IPS-15b (cell line): ENCODE measurements at regions not wholly inside any gene's neighbourhood (a gene's known extent, or its start where the extent isn't known, plus 50 kb on each side); places are given as distances from the start of the nearest gene placed in this dataset.
"Not testable (repeated sequence)": the region's sequence is repeated elsewhere in the genome, so short reads cannot be mapped to it uniquely, and the experiment has no call there.

Source experiments
- H3K27me3 ChIP-seq: one replicate; pipeline ENCODE4 v1.6.1; 2013; ENCODE audit warnings: low read length; ENCODE audit not compliant: control insufficient read depth, insufficient read depth
- H3K36me3 ChIP-seq: one replicate; pipeline ENCODE4 v1.6.1; 2013; ENCODE audit warnings: low read length; ENCODE audit not compliant: control insufficient read depth, insufficient read depth
- H3K4me1 ChIP-seq: one replicate; pipeline ENCODE4 v1.6.1; 2013; ENCODE audit warnings: mild to moderate bottlenecking, low read length; ENCODE audit not compliant: control insufficient read depth, insufficient read depth
- H3K4me3 ChIP-seq: one replicate; pipeline ENCODE4 v1.5.1; 2013; ENCODE audit warnings: low read depth, low read length
- H3K9ac ChIP-seq: one replicate; pipeline ENCODE4 v1.6.1; 2013; ENCODE audit warnings: low read depth, mild to moderate bottlenecking, low read length
- H3K9me3 ChIP-seq: one replicate; pipeline ENCODE4 v1.6.1; 2013; ENCODE audit warnings: mild to moderate bottlenecking, low read length; ENCODE audit not compliant: control insufficient read depth, insufficient read depth

- Histone ChIP-seq H3K27me3 (no peaks in the 10 kb centered on the region), H3K9me3 (no peaks in the 10 kb centered on the region)
Observed at GRCh38 chr18:77403969-77404535, 154.4 kb downstream of the GALR1 start.

GRCh38 chr18:77405096-77405495 is 155.4 kb downstream of the GALR1 start:
- H3K4me1 ChIP-seq: no peaks in the 10 kb centered on the region
- no peaks in the 10 kb centered on the region for H3K36me3 ChIP-seq
- no peaks in the 10 kb centered on the region for H3K9me3 ChIP-seq
- H3K4me3 ChIP-seq: no peak overlapping the region
- no peak overlapping the region for H3K9ac ChIP-seq
- H3K27me3 ChIP-seq: no peaks in the 10 kb centered on the region

More at GRCh38 chr18:77403969-77404535, 154.4 kb downstream of the GALR1 start:
- Histone ChIP-seq H3K9ac (no peak overlapping the region), H3K4me1 (no peaks in the 10 kb centered on the region), H3K4me3 (no peak overlapping the region), H3K36me3 (no peaks in the 10 kb centered on the region)

- Histone ChIP-seq H3K36me3 (no peaks in the 10 kb centered on the region), H3K4me3 (no peak overlapping the region), H3K9ac (no peak overlapping the region), H3K4me1 (no peaks in the 10 kb centered on the region), H3K9me3 (no peaks in the 10 kb centered on the region), H3K27me3 (no peaks in the 10 kb centered on the region)
Observed at GRCh38 chr18:77407733-77408132, 158.1 kb downstream of the GALR1 start.

GRCh38 chr18:77421546-77421945 is 171.9 kb downstream of the GALR1 start:
- H3K27me3 ChIP-seq, H3K9me3 ChIP-seq, H3K4me1 ChIP-seq, H3K36me3 ChIP-seq: not testable (repeated sequence)
- peak overlapping the region; percentile 58 for H3K4me3 ChIP-seq
- H3K9ac ChIP-seq: peak overlapping the region; percentile 47

- H3K9ac ChIP-seq: no peak overlapping the region
- H3K9me3 ChIP-seq: no peaks in the 10 kb centered on the region
- no peak overlapping the region for H3K4me3 ChIP-seq
- no peaks in the 10 kb centered on the region for H3K36me3 ChIP-seq
- H3K4me1 ChIP-seq: no peaks in the 10 kb centered on the region
- no peaks in the 10 kb centered on the region for H3K27me3 ChIP-seq
Observed at GRCh38 chr18:77422974-77423867, 173.6 kb downstream of the GALR1 start.

- Histone ChIP-seq H3K4me3 (no peak overlapping the region), H3K36me3 (no peaks in the 10 kb centered on the region), H3K9me3 (no peaks in the 10 kb centered on the region), H3K4me1 (peaks cover 6% of the 10 kb centered on the region), H3K27me3 (no peaks in the 10 kb centered on the region), H3K9ac (no peak overlapping the region)
Observed at GRCh38 chr18:77433076-77433475, 183.4 kb downstream of the GALR1 start.

- H3K9ac ChIP-seq: no peak overlapping the region
- no peaks in the 10 kb centered on the region for H3K36me3 ChIP-seq
- no peak overlapping the region for H3K4me3 ChIP-seq
- no peaks in the 10 kb centered on the region for H3K9me3 ChIP-seq
- no peaks in the 10 kb centered on the region for H3K27me3 ChIP-seq
- H3K4me1 ChIP-seq: no peaks in the 10 kb centered on the region
Observed at GRCh38 chr18:77439888-77440287, 190.2 kb downstream of the GALR1 start.

GRCh38 chr18:77442393-77442792 is 192.7 kb downstream of the GALR1 start:
- Histone ChIP-seq H3K36me3 (no peaks in the 10 kb centered on the region), H3K4me1 (no peaks in the 10 kb centered on the region), H3K9me3 (no peaks in the 10 kb centered on the region), H3K27me3 (no peaks in the 10 kb centered on the region), H3K4me3 (no peak overlapping the region), H3K9ac (no peak overlapping the region)

- Histone ChIP-seq H3K36me3 (no peaks in the 10 kb centered on the region), H3K9me3 (no peaks in the 10 kb centered on the region), H3K9ac (no peak overlapping the region), H3K4me3 (no peak overlapping the region), H3K4me1 (no peaks in the 10 kb centered on the region), H3K27me3 (no peaks in the 10 kb centered on the region)
Observed at GRCh38 chr18:77444385-77444784, 194.7 kb downstream of the GALR1 start.

GRCh38 chr18:77448046-77448445 is 198.4 kb downstream of the GALR1 start:
- no peak overlapping the region for H3K9ac ChIP-seq
- H3K9me3 ChIP-seq: no peaks in the 10 kb centered on the region
- no peaks in the 10 kb centered on the region for H3K27me3 ChIP-seq
- H3K36me3 ChIP-seq: no peaks in the 10 kb centered on the region
- no peaks in the 10 kb centered on the region for H3K4me1 ChIP-seq
- H3K4me3 ChIP-seq: no peak overlapping the region

- H3K9ac ChIP-seq: no peak overlapping the region
- H3K36me3 ChIP-seq: no peaks in the 10 kb centered on the region
- H3K9me3 ChIP-seq: no peaks in the 10 kb centered on the region
- H3K4me3 ChIP-seq: no peak overlapping the region
- H3K27me3 ChIP-seq: no peaks in the 10 kb centered on the region
- H3K4me1 ChIP-seq: no peaks in the 10 kb centered on the region
Observed at GRCh38 chr18:77455004-77455403, 205.4 kb downstream of the GALR1 start.

GRCh38 chr18:77457681-77458080 is 208.0 kb downstream of the GALR1 start:
- Histone ChIP-seq H3K27me3 (no peaks in the 10 kb centered on the region), H3K4me3 (no peak overlapping the region), H3K36me3 (no peaks in the 10 kb centered on the region), H3K4me1 (no peaks in the 10 kb centered on the region), H3K9ac (no peak overlapping the region), H3K9me3 (no peaks in the 10 kb centered on the region)
